Chondrocyte (in vitro differentiated cells): ENCODE measurements at regions not wholly inside any gene's neighbourhood (a gene's known extent, or its start where the extent isn't known, plus 50 kb on each side); places are given as distances from the start of the nearest gene placed in this dataset.
"Not testable (repeated sequence)": the region's sequence is repeated elsewhere in the genome, so short reads cannot be mapped to it uniquely, and the experiment has no call there.

Experiments
- DNase-seq: peaks from one replicate; pipeline ENCODE4 v3.0.0; 2021; ENCODE audit warnings: mixed read lengths, low spot score
- H3K27ac Mint-ChIP-seq: one replicate; pipeline ENCODE4 v1.8.0; 2021; ENCODE audit warnings: mild to moderate bottlenecking, moderate library complexity, mixed read lengths; ENCODE audit not compliant: unreplicated experiment
- H3K27me3 Mint-ChIP-seq: 2 replicates; pipeline ENCODE4 v1.8.0; 2021; ENCODE audit warnings: low read depth, mixed read lengths
- H3K36me3 Mint-ChIP-seq: 2 replicates; pipeline ENCODE4 v1.8.0; 2021; ENCODE audit warnings: low read depth, mixed read lengths
- H3K4me1 Mint-ChIP-seq: 2 replicates; pipeline ENCODE4 v1.8.0; 2021; ENCODE audit warnings: low read depth, mild to moderate bottlenecking, mixed read lengths
- H3K4me3 Mint-ChIP-seq: one replicate; pipeline ENCODE4 v1.8.0; 2021; ENCODE audit warnings: mild to moderate bottlenecking, moderate library complexity, mixed read lengths; ENCODE audit not compliant: unreplicated experiment
- H3K9me3 Mint-ChIP-seq: 2 replicates; pipeline ENCODE4 v1.8.0; 2021; ENCODE audit warnings: low read depth, mixed read lengths
- CTCF ChIP-seq: fragments of 200-600 bp; sonication (generic); IDR thresholded peaks from 2 replicates; pipeline ENCODE4 v1.5.0; 2021; ENCODE audit warnings: antibody characterized with exemption, mild to moderate bottlenecking, moderate library complexity

DNA sequence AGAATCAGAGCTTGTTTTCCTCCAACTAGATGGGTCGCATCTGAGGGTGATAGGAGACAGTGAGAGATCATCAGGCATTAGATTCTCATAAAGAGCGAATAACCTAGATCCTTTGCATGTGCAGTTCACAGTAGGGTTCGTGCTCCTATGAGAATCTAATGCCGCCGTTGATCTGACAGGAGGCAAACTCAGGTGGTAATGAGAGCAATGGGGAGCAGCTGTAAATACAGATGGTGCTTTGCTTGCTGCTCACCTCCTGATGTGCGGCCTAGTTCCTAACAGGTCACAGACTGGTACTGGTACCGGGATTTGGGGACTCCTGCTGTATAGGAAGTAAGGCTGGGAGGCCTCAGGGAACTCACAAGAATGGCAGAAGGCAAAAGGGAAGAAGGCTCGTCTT, 276.5 kb downstream of the FAT4 start:
- Mint-ChIP-seq H3K36me3 (no peaks in the 10 kb centered on the region), H3K27ac (no peak overlapping the region), H3K27me3 (no peaks in the 10 kb centered on the region), H3K9me3 (no peaks in the 10 kb centered on the region), H3K4me3 (no peak overlapping the region), H3K4me1 (no peaks in the 10 kb centered on the region)
- DNase-seq = no peak
- TF ChIP-seq CTCF = no peak

- TF ChIP-seq CTCF = no peak
- no peak for DNase-seq
- no peaks in the 10 kb centered on the region for H3K27me3 Mint-ChIP-seq
- no peaks in the 10 kb centered on the region for H3K4me1 Mint-ChIP-seq
- H3K27ac Mint-ChIP-seq = no peak overlapping the region
- no peaks in the 10 kb centered on the region for H3K9me3 Mint-ChIP-seq
- H3K4me3 Mint-ChIP-seq = no peak overlapping the region
- H3K36me3 Mint-ChIP-seq = no peaks in the 10 kb centered on the region
Measured at GRCh38 chr4:125594056-125594602, 279.4 kb downstream of the FAT4 start.

- not testable (repeated sequence) for H3K36me3 Mint-ChIP-seq, H3K9me3 Mint-ChIP-seq
Measured at GRCh38 chr4:125605926-125606325, 291.2 kb downstream of the FAT4 start.

GRCh38 chr4:125620066-125620860, 305.5 kb downstream of the FAT4 start:
- H3K4me1 Mint-ChIP-seq = peaks cover 19% of the 10 kb centered on the region
- no peak for DNase-seq
- peak overlapping the region; percentile 91 for H3K27ac Mint-ChIP-seq
- no peaks in the 10 kb centered on the region for H3K36me3 Mint-ChIP-seq
- H3K27me3 Mint-ChIP-seq = no peaks in the 10 kb centered on the region
- TF ChIP-seq CTCF = no peak
- H3K9me3 Mint-ChIP-seq = no peaks in the 10 kb centered on the region
- peak overlapping the region; percentile 53 for H3K4me3 Mint-ChIP-seq

More at GRCh38 chr4:125605926-125606325, 291.2 kb downstream of the FAT4 start:
- not testable (repeated sequence) for H3K27me3 Mint-ChIP-seq, H3K27ac Mint-ChIP-seq, H3K4me1 Mint-ChIP-seq, H3K4me3 Mint-ChIP-seq, DNase-seq

DNA sequence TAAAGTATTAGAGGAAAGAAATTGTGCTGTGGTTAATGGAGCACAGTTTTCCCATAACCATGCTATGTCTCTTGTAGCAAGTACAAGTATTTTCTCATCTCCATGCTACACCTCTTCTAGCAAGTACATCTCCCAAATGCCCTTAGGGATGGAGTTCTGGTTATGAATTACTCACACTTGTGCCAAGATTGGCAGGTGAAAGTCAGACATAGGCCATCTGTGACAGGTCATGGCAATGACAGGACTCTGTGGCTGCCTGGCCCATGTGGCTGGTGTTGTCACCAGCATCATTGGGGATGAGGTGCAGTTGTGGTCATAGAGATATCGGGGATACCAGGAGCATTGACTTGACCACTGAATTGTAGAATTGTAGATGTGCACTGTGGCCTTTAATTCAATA, 310.2 kb downstream of the FAT4 start:
- peaks cover 10% of the 10 kb centered on the region for H3K4me1 Mint-ChIP-seq
- no peak for DNase-seq
- H3K27ac Mint-ChIP-seq = no peak overlapping the region
- no peak for TF ChIP-seq CTCF
- H3K4me3 Mint-ChIP-seq = no peak overlapping the region
- no peaks in the 10 kb centered on the region for H3K27me3 Mint-ChIP-seq
- no peaks in the 10 kb centered on the region for H3K9me3 Mint-ChIP-seq
- no peaks in the 10 kb centered on the region for H3K36me3 Mint-ChIP-seq

- Mint-ChIP-seq H3K9me3 (no peaks in the 10 kb centered on the region), H3K4me1 (peaks cover 4% of the 10 kb centered on the region), H3K27ac (no peak overlapping the region), H3K36me3 (no peaks in the 10 kb centered on the region), H3K4me3 (no peak overlapping the region), H3K27me3 (no peaks in the 10 kb centered on the region)
- no peak for DNase-seq
- TF ChIP-seq CTCF = no peak
Measured at GRCh38 chr4:125626946-125627345, 312.2 kb downstream of the FAT4 start.
